Stimulated activated CD4-positive, alpha-beta T cell treated with anti-CD3 and anti-CD28 coated beads, Interleukin-12 subunit alpha, Interleukin-12 subunit beta, amount 100 ng/mL, for 4 hours (primary cell): ENCODE measurements at regions not wholly inside any gene's neighbourhood (a gene's known extent, or its start where the extent isn't known, plus 50 kb on each side); places are given as distances from the start of the nearest gene placed in this dataset.
"Not testable (repeated sequence)": the region's sequence is repeated elsewhere in the genome, so short reads cannot be mapped to it uniquely, and the experiment has no call there.

Experiments
- DNase-seq: peaks from one replicate; pipeline ENCODE4 v3.0.0-alpha.2; 2020

- no peak for DNase-seq
Measured at GRCh38 chr6:156599366-156599765, 177.8 kb upstream of the ARID1B start.

GRCh38 chr6:156598855-156599180 is 178.4 kb upstream of the ARID1B start:
- no peak for DNase-seq

- DNase-seq, result no peak
Measured at GRCh38 chr6:156598071-156598854, 178.9 kb upstream of the ARID1B start.

- DNase-seq, result no peak
Measured at GRCh38 chr6:156597095-156597494, 180.1 kb upstream of the ARID1B start.

- DNase-seq, result no peak
Measured at GRCh38 chr6:156595476-156595875, 181.7 kb upstream of the ARID1B start.

- no peak for DNase-seq
Measured at GRCh38 chr6:156593893-156594292, 183.3 kb upstream of the ARID1B start.

- no peak for DNase-seq
Measured at GRCh38 chr6:156593127-156593526, 184.1 kb upstream of the ARID1B start.

- DNase-seq, result no peak
Measured at GRCh38 chr6:156590482-156590881, 186.7 kb upstream of the ARID1B start.

GRCh38 chr6:156589281-156589680 is 187.9 kb upstream of the ARID1B start:
- no peak for DNase-seq

GRCh38 chr6:156587751-156588301 is 189.4 kb upstream of the ARID1B start:
- DNase-seq, result no peak

- DNase-seq, result no peak
Measured at GRCh38 chr6:156587071-156587470, 190.1 kb upstream of the ARID1B start.

- DNase-seq, result no peak
Measured at GRCh38 chr6:156585859-156586258, 191.3 kb upstream of the ARID1B start.

- DNase-seq, result not testable (repeated sequence)
Measured at GRCh38 chr6:156584121-156584520, 193.1 kb upstream of the ARID1B start.

GRCh38 chr6:156583083-156583482 is 194.1 kb upstream of the ARID1B start:
- no peak for DNase-seq

- no peak for DNase-seq
Measured at GRCh38 chr6:156582509-156582992, 194.6 kb upstream of the ARID1B start.

GRCh38 chr6:156579564-156579963 is 197.6 kb upstream of the ARID1B start:
- no peak for DNase-seq

GRCh38 chr6:156577749-156578148 is 199.4 kb upstream of the ARID1B start:
- no peak for DNase-seq

- DNase-seq, result no peak
Measured at GRCh38 chr6:156575361-156575760, 201.8 kb upstream of the ARID1B start.

- no peak for DNase-seq
Measured at GRCh38 chr6:156564807-156565149, 212.4 kb upstream of the ARID1B start.

GRCh38 chr6:156564127-156564806 is 212.9 kb upstream of the ARID1B start:
- DNase-seq, result peak; percentile 77

GRCh38 chr6:156563714-156564113 is 213.5 kb upstream of the ARID1B start:
- DNase-seq, result no peak

GRCh38 chr6:156562636-156563035 is 214.5 kb upstream of the ARID1B start:
- no peak for DNase-seq

GRCh38 chr6:156562019-156562418 is 215.2 kb upstream of the ARID1B start:
- DNase-seq, result no peak

GRCh38 chr6:156560476-156560875 is 216.7 kb upstream of the ARID1B start:
- DNase-seq, result no peak
